Panc1 (cell line): ENCODE measurements at regions not wholly inside any gene's neighbourhood (a gene's known extent, or its start where the extent isn't known, plus 50 kb on each side); places are given as distances from the start of the nearest gene placed in this dataset.

Experiments used
- CTCF ChIP-seq: fragments of 450-650 bp; IDR thresholded peaks from 2 replicates; pipeline ENCODE4 v1.5.1; 2017; ENCODE audit warnings: mild to moderate bottlenecking
- REST ChIP-seq, 2 experiments: IDR thresholded peaks; 2 replicates each; pipeline ENCODE4 v1.6.1; 2011 to 2012; ENCODE audit warnings: low read depth in 2 of 2, control low read depth in 1 of 2, low read length in 1 of 2, mild to moderate bottlenecking in 1 of 2, moderate library complexity in 1 of 2; ENCODE audit not compliant: insufficient read depth in 1 of 2

- TF ChIP-seq CTCF (no peak), REST (IDR thresholded peaks at IDR 0.05; ENCODE audit: insufficient read depth in 1 of 2, low read depth in 2 of 2, low read length in 1 of 2) (no peak)
These were observed 640.7 kb downstream of the EDEM1 start for GRCh38 chr3:5828251-5828650.
